LNCAP (cell line): ENCODE measurements at regions not wholly inside any gene's neighbourhood (a gene's known extent, or its start where the extent isn't known, plus 50 kb on each side); places are given as distances from the start of the nearest gene placed in this dataset.

Experiments
- TF ChIP-seq, protein P1 (sequence below): fragments of 450-650 bp; IDR thresholded peaks from 2 replicates; pipeline ENCODE4 v1.5.1; 2017; ENCODE audit warnings: mild to moderate bottlenecking

- TF ChIP-seq, protein P1, sequence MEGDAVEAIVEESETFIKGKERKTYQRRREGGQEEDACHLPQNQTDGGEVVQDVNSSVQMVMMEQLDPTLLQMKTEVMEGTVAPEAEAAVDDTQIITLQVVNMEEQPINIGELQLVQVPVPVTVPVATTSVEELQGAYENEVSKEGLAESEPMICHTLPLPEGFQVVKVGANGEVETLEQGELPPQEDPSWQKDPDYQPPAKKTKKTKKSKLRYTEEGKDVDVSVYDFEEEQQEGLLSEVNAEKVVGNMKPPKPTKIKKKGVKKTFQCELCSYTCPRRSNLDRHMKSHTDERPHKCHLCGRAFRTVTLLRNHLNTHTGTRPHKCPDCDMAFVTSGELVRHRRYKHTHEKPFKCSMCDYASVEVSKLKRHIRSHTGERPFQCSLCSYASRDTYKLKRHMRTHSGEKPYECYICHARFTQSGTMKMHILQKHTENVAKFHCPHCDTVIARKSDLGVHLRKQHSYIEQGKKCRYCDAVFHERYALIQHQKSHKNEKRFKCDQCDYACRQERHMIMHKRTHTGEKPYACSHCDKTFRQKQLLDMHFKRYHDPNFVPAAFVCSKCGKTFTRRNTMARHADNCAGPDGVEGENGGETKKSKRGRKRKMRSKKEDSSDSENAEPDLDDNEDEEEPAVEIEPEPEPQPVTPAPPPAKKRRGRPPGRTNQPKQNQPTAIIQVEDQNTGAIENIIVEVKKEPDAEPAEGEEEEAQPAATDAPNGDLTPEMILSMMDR, result no peak
Observed at GRCh38 chrX:46220822-46221221, 324.4 kb downstream of the ZNF674 start.

GRCh38 chrX:46218373-46218772 lies 326.8 kb downstream of the ZNF674 start:
- TF ChIP-seq, protein P1, result no peak

GRCh38 chrX:46216406-46216805 lies 328.8 kb downstream of the ZNF674 start:
- TF ChIP-seq, protein P1, result no peak

DNA sequence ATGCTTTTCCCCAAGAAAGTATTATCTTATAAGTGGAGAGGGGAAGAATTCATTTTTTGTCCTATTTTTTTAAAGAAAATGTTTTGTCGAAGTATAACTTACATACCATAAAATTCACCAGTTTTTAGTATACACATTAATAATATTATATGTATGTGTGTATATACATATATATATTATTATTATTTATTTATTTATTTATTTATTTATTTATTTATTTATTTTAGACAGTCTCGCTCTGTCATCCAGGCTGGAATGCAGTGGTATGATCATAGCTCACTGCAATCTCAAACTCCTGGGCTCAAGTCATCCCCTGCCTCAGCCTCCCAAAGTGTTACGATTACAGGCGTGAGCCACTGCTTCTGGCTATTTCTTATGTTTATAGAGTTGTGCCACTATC lies 334.1 kb downstream of the ZNF674 start:
- TF ChIP-seq, protein P1, result no peak

- TF ChIP-seq, protein P1, result no peak
Observed at GRCh38 chrX:46209768-46210167, 335.5 kb downstream of the ZNF674 start.

DNA sequence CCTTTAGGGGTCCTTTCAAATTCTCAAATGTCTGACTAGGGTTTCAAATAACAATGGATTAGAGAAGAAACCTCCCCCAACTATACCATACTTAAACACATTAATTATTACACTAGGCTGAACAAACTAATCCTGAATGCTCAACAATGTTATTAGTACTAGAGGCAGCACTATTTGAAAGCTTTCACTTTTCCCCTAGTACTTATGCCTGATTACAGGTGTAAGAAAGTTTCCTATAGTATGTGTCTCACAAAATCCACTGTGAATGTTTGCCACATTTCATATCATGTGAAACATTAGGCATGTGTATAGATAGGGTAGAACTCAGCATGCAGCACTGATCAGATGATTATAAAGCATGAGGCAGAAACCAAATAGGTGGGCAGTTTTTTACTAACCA lies 336.2 kb downstream of the ZNF674 start:
- TF ChIP-seq, protein P1, result no peak

DNA sequence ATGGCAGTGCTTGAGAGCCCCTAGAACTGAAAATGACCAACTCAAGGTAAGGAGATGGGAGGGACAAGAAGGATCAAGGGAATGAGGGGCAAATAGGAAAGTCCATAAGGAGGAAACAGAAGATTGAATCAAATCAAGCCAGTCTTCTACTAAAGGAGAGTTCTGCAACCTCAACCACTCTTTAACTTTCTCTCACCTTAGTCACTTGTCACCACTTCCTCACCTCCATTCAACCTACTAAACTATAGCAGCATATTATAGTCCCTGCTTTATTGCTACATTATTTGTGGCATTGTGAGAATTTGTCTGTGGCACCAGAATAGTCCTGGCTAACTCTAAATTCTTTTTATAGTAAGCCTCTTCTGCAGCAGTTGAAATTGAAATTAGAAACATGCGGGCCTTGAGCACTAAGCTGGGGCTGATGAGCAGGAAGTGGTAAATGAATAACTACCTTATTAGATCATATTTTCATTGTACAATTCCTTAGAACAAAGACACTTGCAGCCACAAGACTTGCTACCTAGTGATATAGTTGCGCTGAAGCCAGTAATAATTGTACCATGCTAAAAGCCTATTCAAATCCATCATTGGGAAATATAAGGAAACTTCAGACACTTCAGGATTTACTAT lies 336.9 kb downstream of the ZNF674 start:
- TF ChIP-seq, protein P1, result no peak
